HG02571 (cell line): ENCODE measurements at regions not wholly inside any gene's neighbourhood (a gene's known extent, or its start where the extent isn't known, plus 50 kb on each side); places are given as distances from the start of the nearest gene placed in this dataset.
"Not testable (repeated sequence)": the region's sequence is repeated elsewhere in the genome, so short reads cannot be mapped to it uniquely, and the experiment has no call there.

Experiments used
- ATAC-seq: cut with Tn5 transposase; IDR thresholded peaks from one replicate; pipeline ENCODE4 v1.9.1; 2021; ENCODE audit warnings: mild to moderate bottlenecking, moderate library complexity; ENCODE audit not compliant: unreplicated experiment

GRCh38 chr5:29561564-29561963 is 1631.9 kb upstream of the CDH6 start:
- no peak for ATAC-seq

GRCh38 chr5:29550523-29550922 is 1643.0 kb upstream of the CDH6 start:
- no peak for ATAC-seq

GRCh38 chr5:29548262-29548661 is 1645.2 kb upstream of the CDH6 start:
- no peak for ATAC-seq

GRCh38 chr5:29547236-29547865 is 1646.1 kb upstream of the CDH6 start:
- no peak for ATAC-seq

- ATAC-seq, result no peak
These were observed 1650.0 kb upstream of the CDH6 start for GRCh38 chr5:29543501-29543900.

- no peak for ATAC-seq
These were observed 1669.3 kb upstream of the CDH6 start for GRCh38 chr5:29524227-29524626.

- ATAC-seq, result no peak
These were observed 1675.3 kb upstream of the CDH6 start for GRCh38 chr5:29518176-29518575.

GRCh38 chr5:29516224-29516623 is 1677.3 kb upstream of the CDH6 start:
- ATAC-seq, result no peak

- no peak for ATAC-seq
These were observed 1685.4 kb upstream of the CDH6 start for GRCh38 chr5:29508131-29508530.

GRCh38 chr5:29504411-29504810 is 1689.1 kb upstream of the CDH6 start:
- ATAC-seq, result no peak

- no peak for ATAC-seq
These were observed 1694.6 kb upstream of the CDH6 start for GRCh38 chr5:29498860-29499259.

GRCh38 chr5:29498412-29498811 is 1695.1 kb upstream of the CDH6 start:
- ATAC-seq, result no peak

- no peak for ATAC-seq
These were observed 1708.2 kb upstream of the CDH6 start for GRCh38 chr5:29485333-29485732.

GRCh38 chr5:29469581-29469980 is 1723.9 kb upstream of the CDH6 start:
- ATAC-seq, result no peak

- no peak for ATAC-seq
These were observed 1731.2 kb upstream of the CDH6 start for GRCh38 chr5:29462241-29462640.

- no peak for ATAC-seq
These were observed 1732.4 kb upstream of the CDH6 start for GRCh38 chr5:29460971-29461559.

- ATAC-seq, result not testable (repeated sequence)
These were observed 1742.5 kb upstream of the CDH6 start for GRCh38 chr5:29451004-29451403.

- no peak for ATAC-seq
These were observed 1778.8 kb upstream of the CDH6 start for GRCh38 chr5:29414681-29415080.

GRCh38 chr5:29412979-29413378 is 1780.5 kb upstream of the CDH6 start:
- ATAC-seq, result no peak

GRCh38 chr5:29402270-29402669 is 1791.2 kb upstream of the CDH6 start:
- no peak for ATAC-seq

GRCh38 chr5:29389993-29390392 is 1803.5 kb upstream of the CDH6 start:
- ATAC-seq, result no peak

GRCh38 chr5:29387384-29387783 is 1806.1 kb upstream of the CDH6 start:
- ATAC-seq, result no peak

- ATAC-seq, result no peak
These were observed 1810.7 kb upstream of the CDH6 start for GRCh38 chr5:29382780-29383179.
